Right hindlimb (tissue), 1 donor: ENCODE measurements at regions not wholly inside any gene's neighbourhood (a gene's known extent, or its start where the extent isn't known, plus 50 kb on each side); places are given as distances from the start of the nearest gene placed in this dataset.
"Not testable (repeated sequence)": the region's sequence is repeated elsewhere in the genome, so short reads cannot be mapped to it uniquely, and the experiment has no call there.

Experiments
- DNase-seq: peaks from one replicate; pipeline ENCODE4 v3.0.0-alpha.2; 2018

DNA sequence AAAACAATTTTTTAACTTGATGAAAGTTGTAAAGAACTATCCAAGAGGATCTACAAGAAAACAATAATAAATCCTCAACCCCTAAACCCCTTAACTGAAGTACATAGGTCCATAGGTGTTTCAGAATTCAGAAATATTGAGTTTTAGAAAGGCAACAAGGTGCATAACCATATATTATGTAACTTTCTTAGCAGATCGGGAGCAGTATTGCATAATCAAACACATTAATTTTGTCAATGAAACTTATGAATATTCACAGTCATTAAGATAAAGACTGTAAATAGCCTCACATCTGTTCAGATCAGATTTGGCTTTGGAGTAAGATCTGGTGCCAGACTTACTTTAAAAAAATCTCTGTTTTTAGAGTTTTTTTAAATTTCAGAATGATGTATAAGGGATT is 647.1 kb upstream of the FLRT2 start:
- no peak for DNase-seq

DNA sequence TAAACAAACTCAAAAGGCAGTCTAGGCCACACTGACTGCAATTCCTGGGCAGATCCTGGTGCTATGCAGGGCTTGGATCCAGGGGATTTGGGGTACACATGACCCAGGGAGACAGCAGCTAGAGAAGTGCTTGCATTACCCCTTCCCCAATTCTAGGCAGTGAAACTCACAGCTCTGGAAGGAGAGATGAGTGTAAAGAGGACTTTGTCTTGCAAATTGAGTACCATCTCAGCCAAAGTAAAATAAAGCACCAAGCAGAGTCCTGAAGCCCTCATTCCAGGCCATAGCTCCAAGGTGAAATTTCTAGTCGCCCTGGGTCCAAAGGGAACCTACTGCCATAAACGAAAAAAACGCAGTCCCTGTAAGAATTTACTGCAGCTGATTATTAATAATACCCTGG is 644.9 kb upstream of the FLRT2 start:
- no peak for DNase-seq

DNA sequence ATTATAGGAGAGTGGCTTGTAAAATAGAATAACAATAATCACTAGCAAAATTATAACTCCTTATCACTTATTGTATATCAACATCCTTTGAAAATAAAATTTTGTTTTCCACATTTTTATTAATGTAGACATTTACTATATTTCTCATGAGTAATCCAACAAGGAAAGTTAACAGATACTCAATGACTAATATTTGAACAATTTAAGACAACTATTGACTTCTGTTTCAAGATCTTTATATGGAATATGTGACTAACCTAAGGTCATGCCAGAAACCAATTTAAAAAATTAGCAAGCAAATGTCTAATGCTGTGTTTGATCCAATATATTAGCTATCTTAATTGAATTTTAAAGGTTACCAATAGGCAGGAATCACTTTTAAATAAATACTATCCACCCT is 638.5 kb upstream of the FLRT2 start:
- DNase-seq = no peak

DNA sequence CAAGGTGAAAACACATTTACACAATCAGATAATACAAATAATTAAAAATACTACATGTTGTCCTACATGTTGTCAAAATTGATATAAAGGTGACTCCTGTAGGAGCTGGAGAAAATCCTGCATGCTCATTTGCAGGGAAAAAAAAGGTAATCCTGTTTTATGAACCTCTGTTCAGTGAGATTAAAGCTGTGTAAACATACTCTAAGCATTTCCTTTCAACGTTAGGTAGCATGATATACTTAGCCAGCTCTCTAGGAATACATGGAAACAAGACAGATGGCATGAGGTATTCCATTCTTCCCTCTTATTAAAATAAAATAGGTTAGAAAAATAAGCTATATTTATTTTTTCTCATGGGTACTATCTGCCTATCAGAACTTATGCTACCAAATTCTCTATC is 635.7 kb upstream of the FLRT2 start:
- DNase-seq = no peak

DNA sequence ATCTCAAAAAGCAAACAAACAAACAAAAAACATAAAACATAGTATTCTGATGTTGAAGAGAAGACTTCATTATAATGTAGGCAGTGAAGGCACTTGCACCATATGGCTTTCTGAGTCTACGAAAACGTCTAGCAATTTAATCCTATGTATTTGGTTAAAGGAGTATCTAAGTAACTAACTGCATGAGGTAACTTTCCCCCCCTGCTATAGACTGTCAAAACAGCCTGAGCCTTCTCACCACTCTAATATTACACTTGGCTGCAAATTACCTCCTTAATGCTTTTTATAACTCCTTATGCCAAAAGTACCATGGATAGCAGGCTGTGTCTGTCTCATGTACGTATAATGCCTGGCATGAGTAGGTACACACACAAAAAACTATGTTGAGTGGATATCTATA is 607.6 kb upstream of the FLRT2 start:
- no peak for DNase-seq

DNA sequence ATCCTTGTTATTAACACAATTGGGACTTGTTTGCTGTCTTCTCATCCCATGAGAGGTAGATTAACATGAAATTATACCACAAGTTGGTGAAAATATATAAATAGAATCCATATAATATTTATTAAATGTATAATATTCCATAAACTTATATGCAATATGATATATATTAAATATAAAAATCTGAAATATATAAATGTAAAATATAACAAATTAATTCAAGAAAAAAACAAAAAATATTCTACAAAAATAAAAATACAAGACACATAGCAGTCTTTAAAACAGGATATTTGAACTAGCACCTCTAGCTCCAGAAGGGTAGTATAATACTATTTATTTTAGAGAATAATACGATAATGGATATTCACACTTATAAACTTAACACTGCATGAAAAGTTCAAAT is 603.3 kb upstream of the FLRT2 start:
- DNase-seq = no peak

DNA sequence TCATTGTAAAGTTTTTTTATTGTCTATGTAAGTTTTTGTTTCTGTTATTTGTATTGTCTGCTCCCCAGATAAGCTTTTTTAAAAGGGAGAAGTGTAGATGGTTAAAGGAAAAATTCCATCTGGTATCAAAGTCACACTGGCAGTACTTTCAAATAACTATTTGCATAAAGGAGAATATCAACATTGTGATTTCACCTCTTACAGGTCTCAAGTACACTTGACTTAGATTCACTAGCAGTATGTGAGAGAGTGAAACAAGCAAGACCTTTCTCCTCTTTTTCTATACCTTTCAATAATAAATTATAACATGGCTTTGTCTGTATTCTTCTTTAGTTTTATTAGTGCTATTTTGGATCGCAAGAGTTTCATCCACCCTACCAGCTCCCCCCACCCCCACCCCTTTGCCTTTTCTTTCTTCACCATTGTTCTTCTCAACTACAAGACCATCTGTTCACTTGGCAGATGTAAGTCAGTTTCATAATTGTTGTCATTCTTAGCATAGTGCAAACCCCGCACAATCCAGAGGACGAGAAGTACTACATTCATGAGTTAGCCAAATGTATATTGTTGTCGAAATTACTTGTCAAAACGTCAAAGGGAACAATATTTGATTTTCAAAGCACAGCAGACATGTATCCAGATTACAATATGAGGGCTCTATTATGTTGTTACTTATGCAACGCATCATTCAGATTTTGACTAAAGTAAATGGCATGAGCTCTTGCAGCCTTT is 602.7 kb upstream of the FLRT2 start:
- DNase-seq = no peak

DNA sequence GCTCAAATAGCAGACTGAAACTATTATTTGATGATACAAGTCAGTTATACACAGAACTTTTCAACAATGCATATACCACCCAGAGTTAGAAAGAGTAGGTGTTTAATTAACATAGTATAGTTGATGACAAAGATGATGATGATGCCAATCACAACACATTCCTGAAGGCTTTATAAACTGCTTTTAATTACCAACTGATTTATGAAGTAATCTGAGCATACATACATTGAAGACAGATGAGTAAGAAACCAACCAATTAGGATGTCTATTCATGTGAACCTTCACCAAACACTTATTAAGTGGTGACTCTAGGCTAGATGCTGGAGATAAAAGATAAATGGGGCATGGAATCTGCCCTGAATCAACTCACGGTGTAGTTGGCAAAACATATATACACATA is 600.9 kb upstream of the FLRT2 start:
- DNase-seq = no peak

DNA sequence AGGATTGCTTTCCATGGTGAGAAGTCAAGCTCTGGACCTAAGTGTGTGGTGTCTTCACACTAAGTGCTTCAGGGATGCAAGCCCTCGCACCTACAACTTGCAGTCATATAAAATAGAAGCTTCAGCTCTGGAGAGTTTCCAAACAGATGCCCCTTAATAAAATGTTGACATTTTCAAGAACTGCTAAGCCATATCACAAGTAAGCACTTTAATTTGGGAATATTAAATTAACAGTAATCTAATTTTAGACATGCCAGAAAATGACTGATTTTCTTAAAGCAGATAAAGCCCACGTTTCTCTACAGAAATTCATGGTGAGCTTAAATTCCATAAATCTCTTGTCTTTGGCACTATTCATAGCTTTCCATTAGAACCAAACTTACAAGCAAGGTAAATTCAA is 600.1 kb upstream of the FLRT2 start:
- DNase-seq = no peak

DNA sequence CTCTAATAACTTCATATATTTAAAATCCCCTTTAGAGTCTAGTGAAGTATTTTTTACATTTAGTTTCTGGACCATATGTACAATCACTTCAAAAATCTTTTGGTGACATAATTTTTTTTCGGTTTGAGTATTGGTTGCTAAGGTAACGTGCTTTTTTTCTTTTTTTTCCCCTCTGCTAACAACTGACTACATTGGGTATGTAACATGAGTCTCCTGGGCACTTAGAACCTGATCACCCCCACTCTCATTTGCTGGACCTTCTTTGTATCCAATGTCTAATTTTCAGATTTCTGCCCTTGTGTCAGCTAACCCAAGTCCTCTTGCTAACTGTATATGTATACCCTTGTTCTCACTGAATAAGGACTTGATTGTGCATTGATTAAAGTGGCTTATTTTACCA is 592.9 kb upstream of the FLRT2 start:
- DNase-seq = no peak

DNA sequence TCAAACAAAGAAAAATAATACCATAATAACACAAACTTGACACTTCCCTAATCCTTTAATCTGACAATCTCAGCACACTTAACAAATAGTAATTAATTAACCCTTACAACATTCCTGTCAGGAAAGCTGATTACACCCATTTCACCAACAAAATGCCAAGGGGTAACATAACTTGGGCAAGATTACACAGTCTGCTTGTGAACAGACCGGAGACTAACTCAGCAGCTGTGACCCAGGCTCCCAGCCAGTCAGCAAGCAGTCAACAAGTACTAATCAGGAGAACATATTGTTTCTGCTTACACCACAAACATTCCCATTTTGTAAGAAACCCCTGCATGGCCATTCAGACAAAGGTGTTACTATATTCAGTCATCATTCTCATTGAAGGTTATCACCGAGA is 592.5 kb upstream of the FLRT2 start:
- DNase-seq = no peak

DNA sequence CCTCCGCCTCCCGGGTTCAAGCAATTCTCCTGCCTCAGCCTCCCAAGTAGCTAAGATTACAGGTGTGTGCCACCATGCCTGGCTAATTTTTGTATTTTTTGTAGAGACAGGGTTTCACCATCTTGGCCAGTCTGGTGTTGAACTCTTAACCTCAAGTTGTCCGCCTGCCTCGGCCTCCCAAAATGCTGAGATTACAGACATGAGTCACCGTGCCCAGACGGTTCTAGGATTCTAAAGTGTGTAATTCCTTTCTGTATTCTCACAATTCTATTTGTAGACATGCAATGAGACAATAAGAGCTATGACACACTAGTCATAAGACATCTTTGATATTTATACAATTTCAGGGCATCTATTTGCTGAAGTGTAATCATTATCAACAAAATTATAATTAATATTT is 585.0 kb upstream of the FLRT2 start:
- DNase-seq = not testable (repeated sequence)

DNA sequence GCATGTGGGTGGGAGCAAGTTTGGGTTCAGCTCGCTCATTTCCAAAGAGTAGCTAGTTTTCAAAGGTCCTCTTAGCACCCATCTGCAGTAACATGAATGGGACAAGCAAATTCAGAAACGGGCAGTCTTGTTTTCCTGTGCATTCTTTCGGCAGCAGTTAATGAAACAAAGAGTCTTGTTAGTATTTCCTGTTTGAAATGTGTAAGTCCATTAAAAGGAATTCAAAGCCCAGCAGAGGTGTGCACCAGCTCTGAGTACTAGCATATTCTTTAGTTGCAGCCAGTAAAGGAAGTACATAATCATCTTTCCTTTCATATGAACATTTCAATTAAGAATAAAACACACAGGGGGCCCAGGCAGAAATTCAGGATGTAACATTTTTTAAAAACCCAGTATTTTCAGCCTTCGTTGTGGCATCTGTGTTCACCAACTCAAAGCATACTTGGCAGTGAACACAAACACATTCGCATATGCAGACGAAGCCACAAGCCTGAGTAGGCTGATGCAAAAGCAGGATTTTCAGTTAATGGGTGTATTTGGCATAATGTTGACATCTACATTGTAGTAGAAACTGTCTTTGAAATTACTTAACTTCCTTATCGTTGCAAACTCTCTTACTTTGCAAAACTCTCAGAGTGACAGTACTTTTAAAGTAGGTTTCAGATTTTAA is 570.0 kb upstream of the FLRT2 start:
- no peak for DNase-seq

DNA sequence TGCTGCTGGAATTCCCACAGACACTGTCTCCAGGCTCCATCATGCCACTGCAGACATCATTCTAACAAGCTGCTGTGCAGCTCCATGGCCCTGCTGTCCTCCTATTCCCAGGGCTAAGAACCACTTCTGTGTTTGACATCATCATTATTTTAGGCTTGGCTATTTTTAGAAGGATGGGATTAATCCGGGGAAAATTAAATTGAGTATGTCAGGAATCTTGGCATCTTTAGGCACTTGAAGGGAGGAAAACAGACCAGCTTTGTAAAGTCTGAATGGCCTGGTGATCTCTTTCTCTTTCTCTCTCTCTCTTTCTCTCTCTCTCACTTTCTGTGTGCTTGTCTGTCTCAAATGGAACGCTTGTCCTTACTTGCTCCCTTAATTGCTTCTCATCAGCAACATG is 568.3 kb upstream of the FLRT2 start:
- DNase-seq = peak; percentile 27

DNA sequence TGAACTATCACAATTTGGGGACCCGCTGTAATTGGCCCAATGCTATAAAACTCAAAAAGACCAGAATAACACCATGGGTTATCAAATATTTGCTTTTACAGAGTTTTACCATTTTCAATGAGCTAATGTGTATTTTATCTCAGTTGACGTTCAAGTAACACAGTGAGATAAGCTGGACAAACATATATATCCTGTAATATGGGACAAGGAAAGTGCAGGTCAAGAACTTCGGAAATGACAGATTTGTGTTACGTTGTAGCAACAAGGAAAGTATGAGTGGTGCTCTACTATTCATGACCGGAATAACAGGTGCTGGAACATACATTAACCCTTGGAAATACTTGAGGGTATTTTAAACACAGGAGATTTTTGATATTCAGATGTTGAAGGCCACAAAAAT is 566.4 kb upstream of the FLRT2 start:
- DNase-seq = no peak

DNA sequence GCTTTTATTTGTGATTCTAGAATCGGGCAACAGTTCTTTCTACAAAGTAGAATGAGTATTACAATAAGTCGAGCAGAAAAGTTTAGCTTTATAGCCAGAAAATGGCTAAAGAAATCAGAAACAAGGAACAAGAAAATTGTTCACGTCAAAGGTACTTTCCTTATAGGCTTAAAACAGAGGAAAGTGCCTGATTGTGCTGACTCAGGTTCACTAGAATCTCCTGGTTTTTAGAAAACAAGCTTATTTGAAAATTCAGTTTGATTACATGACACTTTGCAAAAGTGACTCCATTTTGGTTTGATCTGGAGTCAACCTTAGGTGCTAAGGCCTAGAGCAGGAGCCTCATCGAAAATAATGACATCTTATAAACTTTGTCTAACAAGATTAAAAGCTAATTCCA is 564.7 kb upstream of the FLRT2 start:
- DNase-seq = no peak

DNA sequence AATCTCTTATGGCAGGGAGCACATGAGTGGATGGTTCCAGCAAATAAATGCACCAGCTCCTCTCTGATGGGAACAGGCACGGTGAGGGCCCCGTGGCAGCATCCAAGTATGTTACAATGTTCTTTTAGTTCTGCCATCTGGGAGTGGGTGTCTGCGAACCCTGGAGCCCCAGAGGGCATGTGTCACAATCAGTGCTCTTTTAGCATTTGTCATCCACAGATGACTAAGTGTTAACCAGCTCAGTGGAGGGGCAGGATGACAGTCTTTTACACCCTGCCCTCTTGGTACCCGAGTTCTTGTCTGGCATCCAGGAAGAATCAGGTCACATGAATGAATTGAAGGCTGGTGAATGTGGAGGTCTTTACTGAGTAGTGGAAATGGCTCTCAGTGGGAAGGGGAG is 560.4 kb upstream of the FLRT2 start:
- DNase-seq = no peak

DNA sequence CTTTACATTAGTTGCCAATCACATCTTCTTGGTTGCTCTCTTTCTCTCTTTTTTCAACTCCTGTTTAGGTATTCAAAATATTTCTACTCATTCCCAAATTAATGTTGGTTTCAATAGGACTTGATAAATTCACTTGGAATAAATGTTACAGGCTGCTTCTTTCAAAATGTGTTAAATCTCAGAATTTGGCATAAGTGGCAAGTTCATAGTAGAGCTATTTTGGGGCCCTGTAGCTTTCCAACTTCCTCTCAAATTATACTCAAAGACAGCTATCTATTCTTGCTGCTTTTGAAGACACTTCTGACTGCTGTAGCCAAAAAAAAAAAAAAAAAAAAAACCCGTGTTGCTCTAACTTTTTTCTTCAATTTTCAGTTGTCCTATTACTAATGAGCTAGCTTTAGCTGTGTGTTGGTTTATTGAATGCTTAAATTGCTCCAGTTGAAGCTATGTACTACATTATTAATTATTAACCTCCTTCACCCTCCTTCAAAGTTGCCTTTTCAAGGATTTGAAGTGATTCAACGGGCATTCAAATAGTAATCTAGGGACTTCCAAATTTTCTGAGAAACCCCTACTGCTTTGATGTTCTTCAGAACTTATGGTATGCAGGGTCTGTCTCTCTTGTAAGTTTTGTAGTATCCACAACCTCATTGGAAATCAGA is 554.6 kb upstream of the FLRT2 start:
- DNase-seq = no peak

DNA sequence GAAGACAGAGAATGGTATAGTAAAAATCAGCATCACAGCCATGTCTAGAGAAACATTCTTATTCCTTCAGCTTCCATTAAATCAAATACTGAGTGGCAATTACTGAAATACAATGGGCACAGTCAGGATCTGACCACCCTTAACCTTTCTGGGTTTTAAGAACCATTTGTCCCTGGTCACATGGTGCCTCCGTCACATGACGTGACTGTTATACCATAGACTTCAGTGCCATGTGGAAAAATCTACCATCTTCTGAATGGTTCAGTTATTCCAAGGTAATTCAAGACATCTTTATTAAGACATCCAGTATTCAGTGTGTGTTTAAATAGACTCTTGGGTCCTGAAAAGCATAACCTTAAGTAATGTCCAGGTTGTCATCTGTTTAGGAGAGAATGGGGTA is 553.1 kb upstream of the FLRT2 start:
- DNase-seq = no peak

DNA sequence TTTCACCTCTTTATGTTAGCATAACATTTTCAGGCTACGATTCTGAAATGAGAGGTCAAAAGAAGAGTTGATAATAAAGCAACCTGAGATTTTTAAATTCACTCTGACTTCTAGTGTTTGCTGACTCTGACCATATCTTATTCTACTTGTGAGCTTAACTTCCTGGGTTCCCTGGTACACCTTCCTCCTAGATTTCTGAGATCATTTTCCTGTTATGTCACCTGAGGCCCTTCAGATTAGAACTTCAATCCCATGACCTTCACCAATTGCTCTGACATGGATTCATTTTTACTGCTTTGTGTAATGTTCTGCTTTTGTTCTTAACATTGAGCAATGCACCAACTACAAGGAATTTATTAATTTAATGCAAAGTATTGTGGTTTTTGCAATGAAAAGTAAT is 542.9 kb upstream of the FLRT2 start:
- no peak for DNase-seq

DNA sequence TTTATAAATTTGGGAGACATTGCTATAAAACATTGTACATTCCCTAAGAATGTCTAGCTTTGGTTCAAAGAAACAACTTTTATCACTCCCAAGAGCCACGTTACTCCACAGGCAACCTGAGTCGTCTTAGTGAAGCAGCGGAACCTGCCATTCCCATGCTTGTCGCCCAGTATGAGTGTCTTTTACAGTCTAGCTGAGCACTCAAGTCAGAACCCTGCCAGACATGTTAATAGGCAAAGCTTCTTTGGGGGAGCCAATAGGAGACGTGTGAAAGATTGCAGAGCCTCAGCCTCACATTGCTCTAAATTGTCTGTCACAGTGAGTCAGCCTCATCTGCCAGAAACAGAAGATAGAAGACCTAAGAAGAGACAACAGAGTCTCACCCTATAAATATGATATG is 541.6 kb upstream of the FLRT2 start:
- no peak for DNase-seq

DNA sequence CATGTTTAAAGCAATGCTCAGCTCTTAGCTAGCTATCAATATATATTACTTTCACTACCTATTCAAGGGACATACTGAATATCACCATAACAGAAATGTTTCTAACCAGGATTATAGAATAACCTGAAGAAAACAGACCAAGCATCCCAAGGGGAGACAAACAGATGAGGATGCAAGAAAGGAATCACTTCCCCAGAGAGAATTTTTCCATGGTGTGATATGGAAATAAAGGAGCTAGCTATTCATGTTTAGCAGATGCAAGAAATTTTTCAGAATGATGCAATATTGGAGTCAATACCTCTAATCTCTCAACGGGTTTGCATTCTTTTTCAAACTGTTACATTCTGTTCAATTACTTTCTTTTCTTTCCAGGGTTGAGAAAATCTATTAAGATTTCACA is 538.9 kb upstream of the FLRT2 start:
- DNase-seq = no peak

DNA sequence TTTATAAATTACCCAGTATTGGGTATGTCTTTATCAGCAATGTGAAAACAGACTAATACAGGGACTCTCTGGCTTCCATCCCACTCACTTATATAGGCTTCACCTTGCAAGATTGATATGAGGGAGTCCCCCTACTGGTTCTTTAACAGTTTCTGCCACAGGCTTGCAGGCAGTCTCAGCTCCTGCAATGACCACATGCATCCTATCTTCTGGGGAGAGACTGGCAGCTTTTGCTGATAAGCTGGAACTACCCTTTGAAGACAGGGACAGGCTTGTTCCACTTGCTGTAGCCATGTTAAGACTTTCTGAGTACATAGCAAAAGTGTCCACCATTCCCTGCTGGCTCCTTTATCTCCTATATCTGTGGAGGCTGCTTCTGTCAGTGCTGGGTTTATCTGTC is 531.7 kb upstream of the FLRT2 start:
- DNase-seq = no peak

DNA sequence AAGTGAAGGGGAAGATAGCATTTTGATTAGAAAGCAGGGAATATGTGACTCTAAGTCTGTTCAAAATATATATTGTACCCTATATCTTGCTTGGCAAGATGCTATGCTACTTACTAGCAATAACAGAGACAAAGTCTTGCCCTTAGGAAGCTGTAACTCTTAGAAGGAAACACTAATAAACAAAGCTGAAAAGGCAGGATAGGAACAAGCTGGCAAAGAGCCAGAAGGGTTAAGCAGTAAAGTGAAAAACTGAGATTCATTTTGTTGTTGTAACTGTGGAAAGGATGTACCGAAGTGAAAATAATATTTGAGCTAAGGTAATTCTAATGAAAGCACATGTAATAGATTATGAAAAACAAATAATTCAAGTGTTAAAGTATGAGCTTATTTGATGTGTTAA is 527.1 kb upstream of the FLRT2 start:
- DNase-seq = no peak

DNA sequence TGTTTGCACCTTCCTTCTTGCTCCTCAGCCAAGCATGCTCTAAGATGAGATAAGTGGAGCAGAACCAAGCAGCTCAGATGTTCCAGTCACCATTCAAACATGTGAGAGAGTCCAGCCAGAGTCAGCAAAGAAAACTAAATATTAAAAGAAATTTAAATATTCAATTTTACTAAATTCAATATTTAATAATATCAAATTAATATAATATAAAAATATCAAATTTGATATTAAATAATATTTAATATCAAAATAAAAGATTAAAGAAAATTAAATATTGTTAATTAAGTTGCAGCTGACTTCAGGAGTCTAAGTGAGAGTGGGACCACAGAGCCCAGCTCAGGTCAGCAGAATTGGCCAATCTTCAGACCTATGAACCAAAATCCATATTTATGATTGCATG is 526.1 kb upstream of the FLRT2 start:
- DNase-seq = no peak
